ENCODE measurements at regions not wholly inside any gene's neighbourhood (a gene's known extent, or its start where the extent isn't known, plus 50 kb on each side); places are given as distances from the start of the nearest gene placed in this dataset.

DNA sequence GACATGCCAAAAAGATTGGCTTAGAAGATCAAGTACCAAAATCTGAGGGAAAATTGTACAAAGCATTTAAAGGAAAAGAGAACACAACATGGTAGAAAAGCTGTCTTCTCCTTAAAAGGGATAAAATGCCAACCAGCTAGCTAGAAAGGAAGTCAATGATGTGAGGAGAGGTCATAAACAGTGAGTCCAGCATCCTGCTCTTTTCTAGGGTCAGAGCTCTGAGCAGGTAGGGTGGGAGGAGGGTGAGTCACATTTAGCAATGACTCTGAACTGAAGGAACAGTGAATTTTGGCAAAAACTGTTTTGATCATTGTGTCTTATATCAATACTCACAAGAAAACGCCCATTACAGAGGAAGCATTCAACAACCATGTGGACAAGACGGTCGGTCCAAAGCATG, 322.3 kb downstream of the DAD1 start:
- TF ChIP-seq, protein P1, sequence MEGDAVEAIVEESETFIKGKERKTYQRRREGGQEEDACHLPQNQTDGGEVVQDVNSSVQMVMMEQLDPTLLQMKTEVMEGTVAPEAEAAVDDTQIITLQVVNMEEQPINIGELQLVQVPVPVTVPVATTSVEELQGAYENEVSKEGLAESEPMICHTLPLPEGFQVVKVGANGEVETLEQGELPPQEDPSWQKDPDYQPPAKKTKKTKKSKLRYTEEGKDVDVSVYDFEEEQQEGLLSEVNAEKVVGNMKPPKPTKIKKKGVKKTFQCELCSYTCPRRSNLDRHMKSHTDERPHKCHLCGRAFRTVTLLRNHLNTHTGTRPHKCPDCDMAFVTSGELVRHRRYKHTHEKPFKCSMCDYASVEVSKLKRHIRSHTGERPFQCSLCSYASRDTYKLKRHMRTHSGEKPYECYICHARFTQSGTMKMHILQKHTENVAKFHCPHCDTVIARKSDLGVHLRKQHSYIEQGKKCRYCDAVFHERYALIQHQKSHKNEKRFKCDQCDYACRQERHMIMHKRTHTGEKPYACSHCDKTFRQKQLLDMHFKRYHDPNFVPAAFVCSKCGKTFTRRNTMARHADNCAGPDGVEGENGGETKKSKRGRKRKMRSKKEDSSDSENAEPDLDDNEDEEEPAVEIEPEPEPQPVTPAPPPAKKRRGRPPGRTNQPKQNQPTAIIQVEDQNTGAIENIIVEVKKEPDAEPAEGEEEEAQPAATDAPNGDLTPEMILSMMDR (conservative IDR thresholded peaks at IDR 0.05; ENCODE audit: control insufficient read depth, insufficient read depth, low read depth, low read length), result no peak

DNA sequence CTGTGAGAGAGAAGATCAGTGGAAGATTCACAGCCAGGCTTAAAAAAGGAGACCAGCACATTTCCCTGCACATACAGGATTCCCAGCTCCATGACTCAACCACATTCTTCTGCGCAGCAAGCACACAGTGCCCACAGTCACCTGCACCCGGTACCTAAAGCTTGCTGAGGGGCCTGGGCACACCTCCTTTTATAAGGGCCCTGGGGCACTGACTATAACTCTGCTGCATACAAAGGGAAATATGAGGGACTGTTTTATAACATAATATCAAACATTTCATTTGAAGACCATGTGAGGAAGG, 322.9 kb downstream of the DAD1 start:
- TF ChIP-seq, protein P1 (conservative IDR thresholded peaks at IDR 0.05; ENCODE audit: control insufficient read depth, insufficient read depth, low read depth, low read length), result no peak
- DNase-seq (ENCODE audit: low read depth), result no peak
- no peak overlapping the region for H3K4me3 ChIP-seq (ENCODE audit: control insufficient read depth, low read depth, low read length)

More for the DNA sequence above, 322.3 kb downstream of the DAD1 start:
- DNase-seq (ENCODE audit: low read depth), result no peak
- H3K4me3 ChIP-seq (ENCODE audit: control insufficient read depth, low read depth, low read length), result no peak overlapping the region

DNA sequence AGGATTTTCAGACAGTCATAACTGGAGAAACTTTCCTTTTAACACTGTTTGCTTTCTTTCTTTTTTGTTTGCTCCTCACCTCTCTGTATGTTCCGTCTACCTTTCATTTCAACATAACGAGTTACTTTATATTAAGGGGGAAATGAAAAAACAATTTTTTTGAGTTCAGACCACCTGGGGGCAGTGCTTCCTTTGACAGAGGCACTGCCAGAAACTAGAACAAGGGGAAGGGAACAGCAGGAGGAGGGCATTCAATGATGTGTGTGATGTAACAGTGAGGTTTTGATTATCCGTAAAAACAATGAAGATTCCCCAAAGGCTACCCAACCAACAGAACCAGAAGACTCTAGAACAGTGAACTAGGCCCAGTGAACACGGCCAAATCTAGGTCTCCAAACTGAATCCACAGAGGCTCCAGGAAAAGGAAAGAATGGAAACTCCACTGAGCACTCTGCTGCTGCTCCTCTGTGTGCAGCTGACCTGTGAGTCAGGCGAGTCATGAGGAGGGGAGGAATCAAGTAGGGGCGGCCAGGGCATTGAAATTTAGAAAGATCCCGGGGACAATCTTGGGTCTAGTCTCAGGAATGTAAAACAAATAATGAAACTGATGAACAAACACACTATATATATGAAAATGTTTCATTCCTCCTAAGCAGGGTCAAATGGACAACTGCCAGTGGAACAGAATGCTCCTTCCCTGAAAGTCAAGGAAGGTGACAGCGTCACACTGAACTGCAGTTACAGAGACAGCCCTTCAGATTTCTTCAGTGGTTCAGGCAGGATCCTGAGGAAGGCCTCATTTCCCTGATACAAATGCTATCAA, 323.5 kb downstream of the DAD1 start:
- DNase-seq (ENCODE audit: low read depth), result peak; percentile 6
- H3K4me3 ChIP-seq (ENCODE audit: control insufficient read depth, low read depth, low read length), result no peak overlapping the region
- TF ChIP-seq, protein P1 (conservative IDR thresholded peaks at IDR 0.05; ENCODE audit: control insufficient read depth, insufficient read depth, low read depth, low read length), result no peak

DNA sequence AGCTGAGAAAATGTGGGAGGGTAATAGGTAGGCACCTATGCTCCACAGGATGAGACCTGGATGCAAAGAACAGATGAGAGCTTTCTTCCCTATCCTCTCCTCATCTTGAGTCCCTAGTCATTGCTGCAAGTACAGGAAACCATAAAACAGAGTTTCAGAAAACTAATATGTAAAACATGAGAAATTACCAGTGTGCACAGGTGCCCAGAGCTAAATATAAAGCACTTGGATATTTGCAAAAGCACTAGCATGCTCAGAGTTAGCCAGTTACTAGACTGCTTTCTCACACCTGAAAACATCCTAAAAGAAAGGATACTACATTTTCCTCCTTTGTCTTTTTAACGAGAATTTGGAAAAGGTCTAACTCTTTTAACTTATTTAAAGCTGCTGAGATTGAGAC, 324.3 kb downstream of the DAD1 start:
- TF ChIP-seq, protein P1 (conservative IDR thresholded peaks at IDR 0.05; ENCODE audit: control insufficient read depth, insufficient read depth, low read depth, low read length), result no peak
- no peak overlapping the region for H3K4me3 ChIP-seq (ENCODE audit: control insufficient read depth, low read depth, low read length)
- DNase-seq (ENCODE audit: low read depth), result no peak

DNA sequence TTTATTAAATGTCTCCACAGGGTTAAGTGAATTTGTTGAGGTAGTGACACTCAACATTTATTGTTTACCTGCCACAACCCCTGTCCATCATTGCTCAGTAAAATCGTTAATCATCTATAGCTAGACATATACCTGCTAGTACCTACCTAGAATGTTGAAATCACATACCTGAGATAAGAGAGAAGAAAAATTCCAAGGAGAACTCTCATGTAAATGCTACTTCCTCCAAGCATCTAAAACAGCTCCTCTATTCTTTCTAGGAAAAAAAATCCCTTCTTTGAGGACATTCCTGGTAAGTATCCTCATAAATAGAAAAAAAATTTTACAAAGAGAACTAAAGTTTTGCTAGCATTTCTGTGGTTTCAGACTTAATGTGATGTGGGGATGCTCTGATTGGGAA, 325.1 kb downstream of the DAD1 start:
- H3K4me3 ChIP-seq (ENCODE audit: control insufficient read depth, low read depth, low read length), result no peak overlapping the region
- DNase-seq (ENCODE audit: low read depth), result no peak
- TF ChIP-seq, protein P1 (conservative IDR thresholded peaks at IDR 0.05; ENCODE audit: control insufficient read depth, insufficient read depth, low read depth, low read length), result no peak

DNA sequence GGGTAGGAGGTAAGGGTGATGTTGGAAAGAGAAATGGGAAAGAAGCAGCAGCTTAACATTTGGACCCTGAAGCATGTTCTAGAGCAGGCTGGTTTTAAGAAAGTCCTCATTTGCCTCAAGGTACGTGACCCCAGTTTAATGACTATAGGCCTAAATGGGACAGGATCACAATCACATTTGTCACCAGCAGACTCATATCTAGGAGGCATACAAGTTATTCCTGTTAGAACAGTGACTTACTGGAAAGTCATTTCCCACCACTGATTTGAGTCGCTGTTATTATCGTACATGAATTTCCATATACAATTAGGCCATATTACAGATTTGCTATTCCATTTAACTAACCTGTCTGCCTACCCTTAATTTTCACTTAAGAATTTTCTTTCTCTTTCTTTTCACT, 326.1 kb downstream of the DAD1 start:
- TF ChIP-seq, protein P1 (conservative IDR thresholded peaks at IDR 0.05; ENCODE audit: control insufficient read depth, insufficient read depth, low read depth, low read length), result no peak
- DNase-seq (ENCODE audit: low read depth), result no peak
- no peak overlapping the region for H3K4me3 ChIP-seq (ENCODE audit: control insufficient read depth, low read depth, low read length)
